Gastroesophageal sphincter (tissue), 3 donors: ENCODE measurements at regions not wholly inside any gene's neighbourhood (a gene's known extent, or its start where the extent isn't known, plus 50 kb on each side); places are given as distances from the start of the nearest gene placed in this dataset.

Source experiments
- EP300 ChIP-seq: sonication (generic); formaldehyde crosslinking; IDR thresholded peaks from one replicate; pipeline ENCODE4 v1.6.1; 2017; ENCODE audit warnings: antibody characterized with exemption, mild to moderate bottlenecking
- POLR2A ChIP-seq, 2 donors: fragments of 450-650 bp; IDR thresholded peaks; one replicate each; pipeline ENCODE4 v1.6.1; 2017; ENCODE audit warnings: antibody characterized with exemption in 2 of 2, mild to moderate bottlenecking in 2 of 2, moderate library complexity in 1 of 2
- POLR2AphosphoS5 ChIP-seq: sonication (generic); formaldehyde crosslinking; IDR thresholded peaks from one replicate; pipeline ENCODE4 v1.6.1; 2017; ENCODE audit warnings: antibody characterized with exemption
- TF ChIP-seq, protein P1 (sequence below), 4 experiments: fragments of 200-600 bp in 2 of 4; fragments of 450-650 bp in 2 of 4; sonication (generic) in 1 of 4; IDR thresholded peaks; one replicate each; pipeline ENCODE4 v1.5.1; 2017 to 2019; ENCODE audit warnings: antibody characterized with exemption in 4 of 4, mild to moderate bottlenecking in 2 of 4, moderate library complexity in 2 of 4

DNA sequence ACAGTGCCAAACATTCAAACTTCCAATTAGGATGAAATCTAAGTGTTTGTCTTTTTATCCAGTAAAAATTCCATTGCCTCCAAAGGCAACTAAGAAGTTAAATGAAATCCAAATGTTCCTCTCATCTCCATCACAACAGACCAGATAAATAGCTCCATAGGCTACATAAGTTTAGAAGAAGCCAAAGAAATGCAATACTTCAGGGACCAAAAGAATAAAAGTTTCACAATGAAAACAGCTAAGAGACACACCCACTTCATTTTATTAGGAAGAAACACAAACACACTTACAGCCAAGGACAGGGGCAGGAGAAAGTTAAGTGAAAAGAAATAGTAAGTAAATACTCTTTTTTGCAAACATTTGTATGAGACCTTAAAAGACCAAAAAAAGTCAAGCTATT lies 88.5 kb upstream of the CCDC150 start:
- TF ChIP-seq POLR2A (IDR thresholded peaks at IDR 0.05) (no peak), EP300 (no peak), POLR2AphosphoS5 (no peak)
- TF ChIP-seq, protein P1, sequence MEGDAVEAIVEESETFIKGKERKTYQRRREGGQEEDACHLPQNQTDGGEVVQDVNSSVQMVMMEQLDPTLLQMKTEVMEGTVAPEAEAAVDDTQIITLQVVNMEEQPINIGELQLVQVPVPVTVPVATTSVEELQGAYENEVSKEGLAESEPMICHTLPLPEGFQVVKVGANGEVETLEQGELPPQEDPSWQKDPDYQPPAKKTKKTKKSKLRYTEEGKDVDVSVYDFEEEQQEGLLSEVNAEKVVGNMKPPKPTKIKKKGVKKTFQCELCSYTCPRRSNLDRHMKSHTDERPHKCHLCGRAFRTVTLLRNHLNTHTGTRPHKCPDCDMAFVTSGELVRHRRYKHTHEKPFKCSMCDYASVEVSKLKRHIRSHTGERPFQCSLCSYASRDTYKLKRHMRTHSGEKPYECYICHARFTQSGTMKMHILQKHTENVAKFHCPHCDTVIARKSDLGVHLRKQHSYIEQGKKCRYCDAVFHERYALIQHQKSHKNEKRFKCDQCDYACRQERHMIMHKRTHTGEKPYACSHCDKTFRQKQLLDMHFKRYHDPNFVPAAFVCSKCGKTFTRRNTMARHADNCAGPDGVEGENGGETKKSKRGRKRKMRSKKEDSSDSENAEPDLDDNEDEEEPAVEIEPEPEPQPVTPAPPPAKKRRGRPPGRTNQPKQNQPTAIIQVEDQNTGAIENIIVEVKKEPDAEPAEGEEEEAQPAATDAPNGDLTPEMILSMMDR (IDR thresholded peaks at IDR 0.05) = no peak
